Keratinocyte (primary cell): ENCODE measurements at regions not wholly inside any gene's neighbourhood (a gene's known extent, or its start where the extent isn't known, plus 50 kb on each side); places are given as distances from the start of the nearest gene placed in this dataset.

Experiments used
- EZH2 ChIP-seq: IDR thresholded peaks from one replicate; pipeline ENCODE4 v1.6.1; 2012; ENCODE audit warnings: inconsistent platforms, mild to moderate bottlenecking, low read length, moderate library complexity
- TF ChIP-seq, protein P1 (sequence below), 3 experiments: IDR thresholded peaks in 1 of 3; conservative IDR thresholded peaks in 1 of 3; optimal IDR thresholded peaks in 1 of 3; 2 replicates in 2 of 3; 3 replicates in 1 of 3; pipeline versions ENCODE3 to v1.5.1; 2011; ENCODE audit warnings: low read length in 3 of 3, mild to moderate bottlenecking in 3 of 3, moderate library complexity in 2 of 3, control low read depth in 1 of 3, inconsistent platforms in 1 of 3; ENCODE audit not compliant: insufficient read depth in 2 of 3; ENCODE audit errors: extremely low read depth in 1 of 3

DNA sequence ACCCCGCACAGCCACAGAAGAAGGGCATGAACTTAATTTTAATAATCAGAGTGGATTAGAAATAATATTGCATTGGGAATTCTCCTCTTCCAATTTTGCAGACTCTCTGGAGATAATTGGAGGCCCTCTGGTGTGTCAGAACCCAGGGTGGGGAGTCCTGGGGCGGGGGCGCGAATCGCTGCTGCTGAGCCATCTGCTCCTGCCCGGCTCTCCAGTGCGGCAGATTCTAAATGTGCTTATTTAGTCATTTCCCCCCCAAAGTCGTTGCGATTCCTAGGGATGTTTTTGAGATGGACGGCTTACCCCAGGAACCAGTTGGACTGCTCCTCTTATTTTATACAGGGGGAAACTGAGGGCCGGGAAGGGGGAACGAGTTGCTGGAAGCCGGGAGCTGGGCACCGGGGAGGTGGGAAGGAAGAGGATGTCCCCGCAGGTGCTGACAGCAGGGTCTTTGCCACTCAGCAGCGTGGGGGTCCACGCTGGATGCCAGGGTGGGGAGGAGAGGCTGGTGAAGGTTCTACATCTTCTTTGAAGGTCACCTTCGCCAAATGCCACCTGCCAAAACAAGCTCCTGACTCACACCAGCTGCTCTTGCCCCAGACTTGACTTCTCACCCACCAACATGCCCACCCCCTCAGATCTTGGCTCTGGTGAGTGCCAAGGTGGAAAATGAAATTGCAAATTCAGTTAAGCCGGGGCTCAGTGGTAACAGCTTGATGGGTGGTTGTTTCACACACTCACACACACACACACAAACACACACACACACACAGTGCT, 91.3 kb upstream of the PRR23E start:
- TF ChIP-seq, protein P1, sequence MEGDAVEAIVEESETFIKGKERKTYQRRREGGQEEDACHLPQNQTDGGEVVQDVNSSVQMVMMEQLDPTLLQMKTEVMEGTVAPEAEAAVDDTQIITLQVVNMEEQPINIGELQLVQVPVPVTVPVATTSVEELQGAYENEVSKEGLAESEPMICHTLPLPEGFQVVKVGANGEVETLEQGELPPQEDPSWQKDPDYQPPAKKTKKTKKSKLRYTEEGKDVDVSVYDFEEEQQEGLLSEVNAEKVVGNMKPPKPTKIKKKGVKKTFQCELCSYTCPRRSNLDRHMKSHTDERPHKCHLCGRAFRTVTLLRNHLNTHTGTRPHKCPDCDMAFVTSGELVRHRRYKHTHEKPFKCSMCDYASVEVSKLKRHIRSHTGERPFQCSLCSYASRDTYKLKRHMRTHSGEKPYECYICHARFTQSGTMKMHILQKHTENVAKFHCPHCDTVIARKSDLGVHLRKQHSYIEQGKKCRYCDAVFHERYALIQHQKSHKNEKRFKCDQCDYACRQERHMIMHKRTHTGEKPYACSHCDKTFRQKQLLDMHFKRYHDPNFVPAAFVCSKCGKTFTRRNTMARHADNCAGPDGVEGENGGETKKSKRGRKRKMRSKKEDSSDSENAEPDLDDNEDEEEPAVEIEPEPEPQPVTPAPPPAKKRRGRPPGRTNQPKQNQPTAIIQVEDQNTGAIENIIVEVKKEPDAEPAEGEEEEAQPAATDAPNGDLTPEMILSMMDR (optimal IDR thresholded peaks at IDR 0.05 in 1 of 3, IDR thresholded peaks at IDR 0.05 in 1 of 3, conservative IDR thresholded peaks at IDR 0.05 in 1 of 3; ENCODE audit: extremely low read depth in 1 of 3, insufficient read depth in 2 of 3, low read length in 3 of 3) = no peak
- no peak for TF ChIP-seq EZH2
